ENCODE measurements at regions not wholly inside any gene's neighbourhood (a gene's known extent, or its start where the extent isn't known, plus 50 kb on each side); places are given as distances from the start of the nearest gene placed in this dataset.

- TF ChIP-seq CTCF (conservative IDR thresholded peaks at IDR 0.05 in 1 of 2, IDR thresholded peaks at IDR 0.05 in 1 of 2; ENCODE audit: extremely low read depth in 1 of 2, insufficient read depth in 1 of 2, low read depth in 1 of 2, low read length in 2 of 2): no peak
- TF ChIP-seq EZH2 (IDR thresholded peaks at IDR 0.05; ENCODE audit: borderline replicate concordance, low read length): no peak
Measured at GRCh38 chr4:132956962-132957361, 192.1 kb upstream of the PCDH10 start.
